ENCODE measurements at regions not wholly inside any gene's neighbourhood (a gene's known extent, or its start where the extent isn't known, plus 50 kb on each side); places are given as distances from the start of the nearest gene placed in this dataset.

GRCh38 chr6:120304223-120304622, 954.7 kb upstream of the MAN1A1 start:
- TF ChIP-seq CTCF (IDR thresholded peaks at IDR 0.05) (no peak), POLR2A (IDR thresholded peaks at IDR 0.05) (no peak)
